GM18907 (cell line): ENCODE measurements at regions not wholly inside any gene's neighbourhood (a gene's known extent, or its start where the extent isn't known, plus 50 kb on each side); places are given as distances from the start of the nearest gene placed in this dataset.
"Not testable (repeated sequence)": the region's sequence is repeated elsewhere in the genome, so short reads cannot be mapped to it uniquely, and the experiment has no call there.

Source experiments
- ATAC-seq: cut with Tn5 transposase; IDR thresholded peaks from one replicate; pipeline ENCODE4 v1.9.1; 2021; ENCODE audit warnings: mild to moderate bottlenecking, moderate library complexity; ENCODE audit not compliant: unreplicated experiment

GRCh38 chr4:43607400-43607799 is 714.9 kb downstream of the GRXCR1 start:
- ATAC-seq, result no peak

GRCh38 chr4:43607827-43608461 is 715.4 kb downstream of the GRXCR1 start:
- no peak for ATAC-seq

- no peak for ATAC-seq
Observed at GRCh38 chr4:43619219-43619618, 726.7 kb downstream of the GRXCR1 start.

GRCh38 chr4:43637893-43638292 is 745.4 kb downstream of the GRXCR1 start:
- ATAC-seq, result not testable (repeated sequence)

- no peak for ATAC-seq
Observed at GRCh38 chr4:43651991-43652390, 759.5 kb downstream of the GRXCR1 start.

GRCh38 chr4:43659547-43659946 is 767.0 kb downstream of the GRXCR1 start:
- ATAC-seq, result not testable (repeated sequence)

- ATAC-seq, result not testable (repeated sequence)
Observed at GRCh38 chr4:43672265-43672885, 776.2 kb downstream of the KCTD8 start.

GRCh38 chr4:43680421-43680820 is 768.2 kb downstream of the KCTD8 start:
- no peak for ATAC-seq

GRCh38 chr4:43682551-43682950 is 766.1 kb downstream of the KCTD8 start:
- ATAC-seq, result no peak

- no peak for ATAC-seq
Observed at GRCh38 chr4:43690116-43690515, 758.5 kb downstream of the KCTD8 start.

GRCh38 chr4:43693876-43694275 is 754.7 kb downstream of the KCTD8 start:
- ATAC-seq, result no peak

GRCh38 chr4:43709443-43709842 is 739.2 kb downstream of the KCTD8 start:
- no peak for ATAC-seq

GRCh38 chr4:43716721-43717395 is 731.8 kb downstream of the KCTD8 start:
- no peak for ATAC-seq

- ATAC-seq, result no peak
Observed at GRCh38 chr4:43718369-43718768, 730.2 kb downstream of the KCTD8 start.

GRCh38 chr4:43732829-43733426 is 715.7 kb downstream of the KCTD8 start:
- ATAC-seq, result no peak

- no peak for ATAC-seq
Observed at GRCh38 chr4:43742083-43742482, 706.5 kb downstream of the KCTD8 start.

- ATAC-seq, result no peak
Observed at GRCh38 chr4:43754566-43754965, 694.0 kb downstream of the KCTD8 start.

- no peak for ATAC-seq
Observed at GRCh38 chr4:43757147-43757546, 691.5 kb downstream of the KCTD8 start.

- ATAC-seq, result no peak
Observed at GRCh38 chr4:43758836-43759235, 689.8 kb downstream of the KCTD8 start.

GRCh38 chr4:43763029-43763610 is 685.5 kb downstream of the KCTD8 start:
- peak; percentile 59 for ATAC-seq

GRCh38 chr4:43765514-43765913 is 683.1 kb downstream of the KCTD8 start:
- no peak for ATAC-seq
